MCF 10A (cell line): ENCODE measurements at regions not wholly inside any gene's neighbourhood (a gene's known extent, or its start where the extent isn't known, plus 50 kb on each side); places are given as distances from the start of the nearest gene placed in this dataset.

Experiments used
- BruUV-seq: library from RNA; stranded (reverse); fragments of 400-500 nt; replicated peaks from 2 replicates; lab custom pipeline; 2021; lab: Mats Ljungman, UMichigan
- CTCF ChIA-PET: fragments of 300-600 bp; sonication (Branson Sonifier 250); formaldehyde crosslinking; extraction: SDS; loops from one replicate; lab custom pipeline; 2021; ENCODE audit warnings: antibody characterized with exemption, inconsistent platforms; lab: Yijun Ruan, JAX
- POLR2A ChIA-PET: fragments of 300-600, 350-650 bp; sonication (Branson Sonifier 250); formaldehyde crosslinking; extraction: SDS; loops from one replicate; lab custom pipeline; 2020; ENCODE audit warnings: antibody characterized with exemption, inconsistent platforms; lab: Yijun Ruan, JAX
- DNase-seq: peaks from one replicate; pipeline ENCODE4 v3.0.0-alpha.2; 2018; ENCODE audit not compliant: unreplicated experiment
- H3K27ac Mint-ChIP-seq: one replicate; pipeline ENCODE4 v1.8.0; 2022; ENCODE audit warnings: mild to moderate bottlenecking, low read depth, mixed read lengths; ENCODE audit not compliant: unreplicated experiment
- H3K27me3 Mint-ChIP-seq: one replicate; pipeline ENCODE4 v1.8.0; 2022; ENCODE audit warnings: mixed read lengths; ENCODE audit not compliant: insufficient read depth, unreplicated experiment
- H3K36me3 Mint-ChIP-seq: one replicate; pipeline ENCODE4 v1.8.0; 2022; ENCODE audit warnings: mild to moderate bottlenecking, moderate library complexity, mixed read lengths; ENCODE audit not compliant: insufficient read depth, unreplicated experiment
- H3K4me1 Mint-ChIP-seq: one replicate; pipeline ENCODE4 v1.8.0; 2022; ENCODE audit warnings: mixed read lengths; ENCODE audit not compliant: insufficient read depth, unreplicated experiment
- H3K4me3 Mint-ChIP-seq: one replicate; pipeline ENCODE4 v1.8.0; 2022; ENCODE audit warnings: mild to moderate bottlenecking, moderate library complexity, mixed read lengths; ENCODE audit not compliant: unreplicated experiment
- H3K9me3 Mint-ChIP-seq: one replicate; pipeline ENCODE4 v1.8.0; 2022; ENCODE audit warnings: mixed read lengths; ENCODE audit not compliant: unreplicated experiment
- CTCF ChIP-seq: fragments of 200-600 bp; IDR thresholded peaks from one replicate; pipeline ENCODE4 v1.8.0; 2022; ENCODE audit warnings: antibody characterized with exemption, mild to moderate bottlenecking; ENCODE audit not compliant: unreplicated experiment
- intact Hi-C: fragments of 100-400 bp; cut with micrococcal nuclease; formaldehyde crosslinking; loops from 2 replicates; pipeline ENCODE4 v1.14.1; 2022

DNA sequence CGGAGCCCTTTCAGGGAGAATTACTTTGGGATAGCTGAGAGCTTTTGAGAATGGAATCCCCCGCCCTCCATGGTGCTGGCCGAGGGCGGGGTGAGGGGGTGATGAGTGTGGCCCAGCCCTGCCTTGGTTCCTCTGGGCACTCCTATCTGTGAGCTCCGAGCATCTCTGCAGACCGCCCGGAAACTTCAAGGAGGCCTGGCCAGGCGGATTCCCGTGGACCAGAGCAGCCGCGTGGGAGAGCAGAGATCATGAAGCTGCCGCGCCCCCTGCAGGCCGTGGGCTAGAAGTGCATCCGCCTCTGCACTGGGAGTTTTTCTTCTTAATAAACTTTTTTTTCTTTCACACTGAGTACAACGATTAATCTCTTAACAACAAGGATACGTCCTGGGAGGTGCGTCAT, 392.9 kb upstream of the EEF2KMT start:
- intact Hi-C loops: no loop called here
- H3K9me3 Mint-ChIP-seq: peaks cover 20% of the 10 kb centered on the region
- no peak for DNase-seq

GRCh38 chr16:5488581-5488980, 391.0 kb upstream of the EEF2KMT start:
- no peaks in the 10 kb centered on the region for H3K4me1 Mint-ChIP-seq
- no peaks in the 10 kb centered on the region for H3K36me3 Mint-ChIP-seq
- no peak overlapping the region for H3K27ac Mint-ChIP-seq
- BruUV-seq: no TSS peak
- intact Hi-C loops: no loop called here
- H3K4me3 Mint-ChIP-seq: no peak overlapping the region
- no peak for TF ChIP-seq CTCF
- no peaks in the 10 kb centered on the region for H3K27me3 Mint-ChIP-seq
- no peak for DNase-seq
- POLR2A ChIA-PET: no interaction called here
- CTCF ChIA-PET: no interaction called here
- peaks cover 11% of the 10 kb centered on the region for H3K9me3 Mint-ChIP-seq

More for the DNA sequence above, 392.9 kb upstream of the EEF2KMT start:
- Mint-ChIP-seq H3K4me1 (no peaks in the 10 kb centered on the region), H3K36me3 (no peaks in the 10 kb centered on the region), H3K27ac (no peak overlapping the region), H3K27me3 (no peaks in the 10 kb centered on the region), H3K4me3 (no peak overlapping the region)
- no TSS peak for BruUV-seq
- ChIA-PET POLR2A (no interaction called here), CTCF (no interaction called here)
- TF ChIP-seq CTCF: no peak

GRCh38 chr16:5487728-5488127, 390.1 kb upstream of the EEF2KMT start:
- Mint-ChIP-seq H3K27me3 (no peaks in the 10 kb centered on the region), H3K36me3 (no peaks in the 10 kb centered on the region), H3K9me3 (peaks cover 7% of the 10 kb centered on the region), H3K27ac (no peak overlapping the region), H3K4me1 (no peaks in the 10 kb centered on the region), H3K4me3 (no peak overlapping the region)
- ChIA-PET POLR2A (no interaction called here), CTCF (no interaction called here)
- DNase-seq: no peak
- intact Hi-C loops: no loop called here
- no peak for TF ChIP-seq CTCF
- BruUV-seq: no TSS peak

- H3K36me3 Mint-ChIP-seq: no peaks in the 10 kb centered on the region
- no TSS peak for BruUV-seq
- H3K27ac Mint-ChIP-seq: no peak overlapping the region
- H3K4me1 Mint-ChIP-seq: no peaks in the 10 kb centered on the region
- TF ChIP-seq CTCF: no peak
- CTCF ChIA-PET: no interaction called here
- no peak for DNase-seq
- POLR2A ChIA-PET: no interaction called here
- no peak overlapping the region for H3K4me3 Mint-ChIP-seq
- H3K27me3 Mint-ChIP-seq: no peaks in the 10 kb centered on the region
- intact Hi-C loops: no loop called here
- peaks cover 26% of the 10 kb centered on the region for H3K9me3 Mint-ChIP-seq
These were observed 384.7 kb upstream of the EEF2KMT start for GRCh38 chr16:5482256-5482655.
